LNCAP (cell line): ENCODE measurements at regions not wholly inside any gene's neighbourhood (a gene's known extent, or its start where the extent isn't known, plus 50 kb on each side); places are given as distances from the start of the nearest gene placed in this dataset.

Source experiments
- TF ChIP-seq, protein P1 (sequence below): fragments of 450-650 bp; IDR thresholded peaks from 2 replicates; pipeline ENCODE4 v1.5.1; 2017; ENCODE audit warnings: mild to moderate bottlenecking

DNA sequence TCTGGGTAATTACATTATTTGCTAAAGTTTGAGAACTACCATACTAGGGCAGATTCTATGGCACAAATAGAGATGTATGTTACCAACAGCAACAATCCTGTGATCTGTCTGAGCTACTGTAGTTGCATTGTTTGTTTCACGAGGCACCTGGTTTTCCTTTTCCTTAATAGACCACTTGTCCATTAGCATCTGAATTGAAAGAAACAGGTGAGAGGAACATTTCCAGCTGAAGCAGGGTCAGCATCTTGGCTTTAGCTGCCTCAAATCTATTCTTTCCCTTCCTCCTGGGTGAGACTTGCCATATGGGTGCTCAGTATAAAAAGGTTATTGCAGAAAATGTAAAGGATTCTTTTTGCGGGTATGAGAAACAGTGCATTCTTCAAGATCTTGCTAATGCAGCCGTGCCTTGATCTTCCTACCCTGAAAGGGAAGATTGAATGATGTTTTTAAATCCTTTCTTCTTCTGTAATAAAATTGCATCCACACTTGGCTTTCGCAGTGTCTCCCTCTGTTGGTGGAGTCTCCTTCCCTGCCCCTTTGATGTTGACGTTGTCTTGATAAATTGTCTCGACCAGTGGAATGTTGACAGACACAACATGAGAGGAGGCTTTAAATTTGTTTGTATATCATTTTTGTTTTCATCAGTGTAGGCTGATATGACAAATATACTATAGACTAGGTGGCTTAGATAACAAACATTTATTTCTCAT is 118.0 kb upstream of the BRINP1 start:
- TF ChIP-seq, protein P1, sequence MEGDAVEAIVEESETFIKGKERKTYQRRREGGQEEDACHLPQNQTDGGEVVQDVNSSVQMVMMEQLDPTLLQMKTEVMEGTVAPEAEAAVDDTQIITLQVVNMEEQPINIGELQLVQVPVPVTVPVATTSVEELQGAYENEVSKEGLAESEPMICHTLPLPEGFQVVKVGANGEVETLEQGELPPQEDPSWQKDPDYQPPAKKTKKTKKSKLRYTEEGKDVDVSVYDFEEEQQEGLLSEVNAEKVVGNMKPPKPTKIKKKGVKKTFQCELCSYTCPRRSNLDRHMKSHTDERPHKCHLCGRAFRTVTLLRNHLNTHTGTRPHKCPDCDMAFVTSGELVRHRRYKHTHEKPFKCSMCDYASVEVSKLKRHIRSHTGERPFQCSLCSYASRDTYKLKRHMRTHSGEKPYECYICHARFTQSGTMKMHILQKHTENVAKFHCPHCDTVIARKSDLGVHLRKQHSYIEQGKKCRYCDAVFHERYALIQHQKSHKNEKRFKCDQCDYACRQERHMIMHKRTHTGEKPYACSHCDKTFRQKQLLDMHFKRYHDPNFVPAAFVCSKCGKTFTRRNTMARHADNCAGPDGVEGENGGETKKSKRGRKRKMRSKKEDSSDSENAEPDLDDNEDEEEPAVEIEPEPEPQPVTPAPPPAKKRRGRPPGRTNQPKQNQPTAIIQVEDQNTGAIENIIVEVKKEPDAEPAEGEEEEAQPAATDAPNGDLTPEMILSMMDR, result no peak

DNA sequence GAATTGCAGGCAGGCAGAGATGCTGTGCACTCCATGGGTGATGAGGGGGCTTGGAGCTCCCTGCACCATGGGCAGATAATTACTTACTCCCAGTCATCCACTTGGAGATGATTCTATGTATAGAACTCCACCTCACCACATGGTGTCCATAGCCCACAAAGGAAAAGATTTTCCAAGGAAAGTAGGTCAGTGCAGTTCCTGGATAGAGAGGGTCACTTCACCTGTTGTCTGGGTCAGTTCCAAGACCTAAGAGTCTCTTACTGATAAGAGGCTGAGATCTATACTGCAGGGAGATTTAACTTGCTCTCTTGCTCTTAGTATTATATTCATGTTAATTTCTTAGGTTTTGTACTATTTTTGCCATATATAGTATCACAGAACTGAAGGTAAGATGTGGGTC is 113.9 kb upstream of the BRINP1 start:
- TF ChIP-seq, protein P1, result no peak

DNA sequence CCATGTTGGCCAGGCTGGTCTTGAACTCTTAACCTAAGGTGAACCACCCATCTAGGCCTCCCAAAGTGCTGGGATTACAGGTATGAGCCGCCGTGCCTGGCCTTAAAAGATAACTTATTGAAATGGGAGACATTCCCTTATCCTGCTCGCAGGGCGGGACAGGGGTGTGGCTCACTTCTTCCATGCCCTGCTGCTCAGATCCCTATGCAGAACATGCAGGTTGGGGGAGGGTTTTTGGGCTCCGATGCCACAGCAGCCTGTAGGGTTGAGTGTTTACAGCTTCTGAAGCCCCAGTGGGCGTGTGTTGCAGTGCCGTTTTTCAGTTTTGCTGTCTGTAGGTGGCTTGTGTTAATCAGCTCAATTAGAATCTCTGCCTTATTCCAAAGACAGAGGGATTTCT is 108.0 kb upstream of the BRINP1 start:
- TF ChIP-seq, protein P1, result no peak

DNA sequence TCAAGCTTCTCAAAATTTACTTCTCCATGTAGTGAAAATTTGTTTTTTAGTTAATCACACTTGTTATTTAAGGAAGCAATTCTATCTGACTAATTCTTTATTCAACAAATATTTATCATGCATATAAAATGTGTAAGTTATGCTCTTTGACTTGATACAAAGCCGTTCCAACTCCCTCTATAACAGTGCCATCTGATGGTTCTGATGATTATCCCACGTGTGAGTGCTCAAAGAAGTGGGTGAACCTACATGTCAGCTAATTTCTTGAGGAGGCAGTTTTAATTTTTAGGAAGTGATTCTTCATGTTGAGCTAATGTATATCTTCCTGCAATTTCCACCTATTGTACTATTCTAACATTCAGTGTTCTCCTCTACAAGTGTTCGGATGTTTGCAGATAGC is 88.8 kb upstream of the BRINP1 start:
- TF ChIP-seq, protein P1, result no peak

DNA sequence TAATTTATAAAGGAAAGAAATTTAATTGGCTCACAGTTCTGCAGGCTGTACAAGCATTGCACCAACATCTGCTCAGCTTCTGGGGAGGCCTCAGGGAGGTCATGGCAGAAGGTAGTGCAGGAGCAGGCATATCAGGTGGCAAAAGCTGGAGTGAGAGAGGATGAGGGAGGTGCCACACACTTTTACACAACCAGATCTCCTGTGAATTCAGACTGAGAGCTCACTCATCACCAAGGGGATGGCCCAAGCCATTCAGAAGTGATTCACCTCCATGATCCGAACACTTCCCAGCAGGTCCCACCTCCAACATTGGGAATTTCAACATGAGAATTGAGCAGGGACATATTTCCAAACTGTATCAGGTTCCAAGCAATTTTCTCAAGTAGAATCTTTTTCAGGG is 84.7 kb upstream of the BRINP1 start:
- TF ChIP-seq, protein P1, result no peak

DNA sequence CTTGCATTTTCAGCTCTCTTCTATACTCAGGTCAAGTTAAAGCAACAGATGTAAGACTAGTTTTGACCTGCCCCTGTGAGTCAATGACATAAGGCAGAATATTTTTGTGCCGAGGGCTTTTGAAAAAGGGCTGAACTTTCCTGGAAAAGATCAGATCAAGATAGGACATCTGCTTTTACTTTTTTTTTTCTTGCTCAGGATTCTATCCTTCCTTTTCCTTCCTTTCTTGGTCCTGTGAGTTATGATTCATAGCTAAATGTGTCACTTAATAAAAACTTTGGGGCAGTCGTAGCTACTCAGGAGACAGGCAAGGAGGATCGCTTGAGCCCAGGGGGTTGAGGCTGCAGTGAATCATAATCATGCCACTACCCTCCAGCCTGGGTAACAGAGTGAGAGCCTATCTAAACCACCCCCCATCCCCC is 84.3 kb upstream of the BRINP1 start:
- TF ChIP-seq, protein P1, result no peak

DNA sequence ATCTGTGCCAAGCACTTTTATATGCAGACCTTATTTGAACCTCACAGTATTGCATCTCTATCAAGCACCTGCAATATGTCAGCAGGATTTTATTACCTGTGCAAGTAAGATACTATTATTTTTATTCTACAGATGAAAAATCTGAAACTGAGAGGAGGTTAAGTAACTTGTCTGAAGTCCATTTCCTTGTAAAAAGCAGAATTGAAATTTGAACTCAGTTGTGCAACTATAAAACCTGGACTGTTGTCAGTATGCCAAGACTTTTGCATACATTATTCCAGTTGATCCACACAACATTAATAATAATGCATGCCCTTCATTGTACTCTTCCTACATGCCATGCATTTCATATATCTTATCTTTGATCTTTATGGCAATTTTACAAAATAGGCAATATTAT is 82.2 kb upstream of the BRINP1 start:
- TF ChIP-seq, protein P1, result no peak

DNA sequence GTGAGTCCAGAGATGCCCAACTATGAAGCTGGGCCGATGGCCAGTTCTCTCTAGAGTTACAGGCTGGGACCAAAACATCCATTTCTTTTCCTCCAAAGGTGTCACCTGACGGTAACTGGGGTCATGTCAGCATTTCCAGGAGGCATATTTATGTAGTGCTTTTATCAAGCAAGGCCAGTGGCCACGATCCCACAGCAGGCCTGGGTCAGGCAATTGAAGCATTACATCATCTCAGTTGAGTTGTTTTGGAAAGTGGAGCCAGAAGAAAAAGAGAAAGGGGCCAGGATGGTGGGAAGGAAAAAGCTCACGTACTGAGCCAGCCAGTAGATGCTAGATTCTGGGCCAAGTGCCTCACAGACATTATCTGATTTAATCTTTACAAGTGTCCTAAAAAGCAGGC is 73.9 kb upstream of the BRINP1 start:
- TF ChIP-seq, protein P1, result no peak
